Natural killer cell (primary cell): ENCODE measurements at regions not wholly inside any gene's neighbourhood (a gene's known extent, or its start where the extent isn't known, plus 50 kb on each side); places are given as distances from the start of the nearest gene placed in this dataset.
"Not testable (repeated sequence)": the region's sequence is repeated elsewhere in the genome, so short reads cannot be mapped to it uniquely, and the experiment has no call there.

Experiments used
- ATAC-seq, 3 donors: fragments of 150-1000 bp in 2 of 3; fragments of 200-7000 bp in 1 of 3; cut with Tn5 transposase; 1 replicate in 1 of 3; 2 replicates in 2 of 3; pipeline ENCODE4 v1.10.0; 2021; ENCODE audit warnings: mild to moderate bottlenecking in 2 of 3, moderate library complexity in 2 of 3
- DNase-seq, 2 donors: peaks; one replicate each; pipeline versions ENCODE4 v3.0.0 to v3.0.0-alpha.2; 2013 to 2021; ENCODE audit warnings: mixed read lengths in 1 of 2
- H3K27ac ChIP-seq: one replicate; pipeline ENCODE4 v1.5.1; 2013; ENCODE audit warnings: mild to moderate bottlenecking, low read length
- H3K27me3 ChIP-seq: one replicate; pipeline ENCODE4 v1.6.1; 2013; ENCODE audit warnings: low read length; ENCODE audit not compliant: control insufficient read depth, insufficient read depth
- H3K36me3 ChIP-seq: one replicate; pipeline ENCODE4 v1.6.1; 2013; ENCODE audit warnings: low read length; ENCODE audit not compliant: control insufficient read depth, insufficient read depth
- H3K4me1 ChIP-seq: one replicate; pipeline ENCODE4 v1.6.1; 2013; ENCODE audit warnings: low read length; ENCODE audit not compliant: control insufficient read depth, insufficient read depth
- H3K4me3 ChIP-seq: one replicate; pipeline ENCODE4 v1.5.1; 2013; ENCODE audit warnings: low read length
- H3K9me3 ChIP-seq: one replicate; pipeline ENCODE4 v1.6.1; 2013; ENCODE audit warnings: low read length; ENCODE audit not compliant: control insufficient read depth, insufficient read depth
- H3K27ac Mint-ChIP-seq, 2 donors: one replicate each; pipeline ENCODE4 v1.8.0; 2022; ENCODE audit warnings: mild to moderate bottlenecking in 2 of 2, mixed read lengths in 2 of 2, moderate library complexity in 1 of 2
- H3K27me3 Mint-ChIP-seq, 2 donors: one replicate each; pipeline ENCODE4 v1.8.0; 2022; ENCODE audit warnings: low read depth in 2 of 2, mixed read lengths in 2 of 2
- H3K36me3 Mint-ChIP-seq: one replicate; pipeline ENCODE4 v1.8.0; 2022; ENCODE audit warnings: mixed read lengths
- H3K4me1 Mint-ChIP-seq, 2 donors: one replicate each; pipeline ENCODE4 v1.8.0; 2022; ENCODE audit warnings: mixed read lengths in 2 of 2
- H3K4me3 Mint-ChIP-seq: one replicate; pipeline ENCODE4 v1.8.0; 2022; ENCODE audit warnings: mild to moderate bottlenecking, moderate library complexity, mixed read lengths
- H3K9me3 Mint-ChIP-seq, 2 donors: one replicate each; pipeline ENCODE4 v1.8.0; 2022; ENCODE audit warnings: mixed read lengths in 2 of 2
- CTCF ChIP-seq: fragments of 200-600 bp; IDR thresholded peaks from one replicate; pipeline ENCODE4 v1.8.0; 2022; ENCODE audit warnings: antibody characterized with exemption
- WGBS: methylation state at CpG from one replicate; pipeline ENCODE4 v1.1.7; 2013; ENCODE audit warnings: missing lambda C conversion rate; ENCODE audit not compliant: insufficient coverage; 5-methylcytosine and 5-hydroxymethylcytosine counted together
- intact Hi-C: fragments of 100-400 bp; cut with micrococcal nuclease; formaldehyde crosslinking; loops from one replicate; pipeline ENCODE4 v1.14.2; 2022

- no peaks in the 10 kb centered on the region for H3K4me1 ChIP-seq
- ATAC-seq (no peak), DNase-seq (no peak)
- peaks cover 13% of the 10 kb centered on the region for H3K36me3 Mint-ChIP-seq
- no peak overlapping the region for H3K4me3 ChIP-seq
- H3K27ac Mint-ChIP-seq: no peak overlapping the region
- H3K27me3 ChIP-seq: no peaks in the 10 kb centered on the region
- no peak overlapping the region for H3K4me3 Mint-ChIP-seq
- H3K27me3 Mint-ChIP-seq: peaks cover 0 to under 1% of the 10 kb centered on the region in 2 donors
- WGBS: 94% methylated on average over 8 of the region's 10 CpGs
- H3K36me3 ChIP-seq: no peaks in the 10 kb centered on the region
- intact Hi-C loops: no loop called here
- peaks cover 0 to 7% of the 10 kb centered on the region in 2 donors for H3K4me1 Mint-ChIP-seq
- no peaks in the 10 kb centered on the region for H3K9me3 Mint-ChIP-seq
- H3K27ac ChIP-seq: no peak overlapping the region
- TF ChIP-seq CTCF: no peak
- no peaks in the 10 kb centered on the region for H3K9me3 ChIP-seq
Observed at GRCh38 chr1:59214248-59215208, 82.4 kb upstream of the FGGY start.

GRCh38 chr1:59215766-59216291, 81.1 kb upstream of the FGGY start:
- H3K9me3 Mint-ChIP-seq: no peaks in the 10 kb centered on the region
- H3K4me1 Mint-ChIP-seq: peaks cover 0 to 6% of the 10 kb centered on the region in 2 donors
- peaks cover 7% of the 10 kb centered on the region for H3K36me3 Mint-ChIP-seq
- no peak for TF ChIP-seq CTCF
- H3K27ac ChIP-seq: no peak overlapping the region
- no peak for DNase-seq
- H3K27me3 ChIP-seq: no peaks in the 10 kb centered on the region
- WGBS: 94% methylated on average over 6 of the region's 6 CpGs
- H3K27ac Mint-ChIP-seq: no peak overlapping the region
- no peak for ATAC-seq
- no peaks in the 10 kb centered on the region for H3K27me3 Mint-ChIP-seq
- intact Hi-C loops: no loop called here
- no peak overlapping the region for H3K4me3 Mint-ChIP-seq
- H3K4me3 ChIP-seq: no peak overlapping the region
- H3K4me1 ChIP-seq: no peaks in the 10 kb centered on the region
- no peaks in the 10 kb centered on the region for H3K9me3 ChIP-seq
- H3K36me3 ChIP-seq: no peaks in the 10 kb centered on the region

GRCh38 chr1:59217439-59217838, 79.5 kb upstream of the FGGY start:
- H3K36me3 Mint-ChIP-seq, H3K4me1 Mint-ChIP-seq, H3K27me3 ChIP-seq, H3K27me3 Mint-ChIP-seq, H3K36me3 ChIP-seq, H3K9me3 ChIP-seq, H3K27ac ChIP-seq, H3K4me3 Mint-ChIP-seq, ATAC-seq, DNase-seq, H3K4me3 ChIP-seq, intact Hi-C loops, H3K9me3 Mint-ChIP-seq, H3K27ac Mint-ChIP-seq, H3K4me1 ChIP-seq: not testable (repeated sequence)
- 79% methylated on average over 1 of the region's 2 CpGs for WGBS

GRCh38 chr1:59218521-59219236, 78.2 kb upstream of the FGGY start:
- Mint-ChIP-seq H3K4me3 (no peak overlapping the region), H3K36me3 (no peaks in the 10 kb centered on the region), H3K9me3 (no peaks in the 10 kb centered on the region), H3K27me3 (no peaks in the 10 kb centered on the region), H3K27ac (no peak overlapping the region), H3K4me1 (no peaks in the 10 kb centered on the region)
- Histone ChIP-seq H3K36me3 (no peaks in the 10 kb centered on the region), H3K27ac (no peak overlapping the region), H3K4me3 (no peak overlapping the region), H3K4me1 (no peaks in the 10 kb centered on the region), H3K27me3 (no peaks in the 10 kb centered on the region), H3K9me3 (no peaks in the 10 kb centered on the region)
- no peak for DNase-seq
- intact Hi-C loops: no loop called here
- no peak for ATAC-seq
- 95% methylated on average over 3 of the region's 5 CpGs for WGBS
- no peak for TF ChIP-seq CTCF
